H9 (cell line): ENCODE measurements at regions not wholly inside any gene's neighbourhood (a gene's known extent, or its start where the extent isn't known, plus 50 kb on each side); places are given as distances from the start of the nearest gene placed in this dataset.

ENCODE experiments used
- DNase-seq: peaks from one replicate; pipeline ENCODE4 v3.0.0-alpha.2; 2017
- H2AFZ ChIP-seq: one replicate; pipeline ENCODE4 v1.6.1; 2013; ENCODE audit warnings: mild to moderate bottlenecking, low read length, control low read depth, moderate library complexity
- H2AK5ac ChIP-seq: 2 replicates; pipeline ENCODE4 v1.6.1; 2013; ENCODE audit warnings: low read length, control low read depth, mixed read lengths; ENCODE audit not compliant: insufficient read length
- H2BK120ac ChIP-seq: one replicate; pipeline ENCODE4 v1.6.1; 2013; ENCODE audit warnings: low read depth, mild to moderate bottlenecking, low read length, control low read depth, inconsistent platforms; ENCODE audit not compliant: poor library complexity, severe bottlenecking
- H2BK12ac ChIP-seq: 2 replicates; pipeline ENCODE4 v1.6.1; 2013; ENCODE audit warnings: low read length, control low read depth, mixed read lengths, low read depth; ENCODE audit not compliant: insufficient read length
- H2BK15ac ChIP-seq: 2 replicates; pipeline ENCODE4 v1.6.1; 2013; ENCODE audit warnings: low read depth, low read length, control low read depth
- H2BK20ac ChIP-seq: one replicate; pipeline ENCODE4 v1.6.1; 2013; ENCODE audit warnings: low read depth, mild to moderate bottlenecking, low read length, control low read depth, inconsistent platforms; ENCODE audit not compliant: poor library complexity, severe bottlenecking
- H2BK5ac ChIP-seq: 2 replicates; pipeline ENCODE4 v1.6.1; 2013; ENCODE audit warnings: low read length, control low read depth, mixed read lengths; ENCODE audit not compliant: insufficient read length
- H3K14ac ChIP-seq: 2 replicates; pipeline ENCODE4 v1.6.1; 2013; ENCODE audit warnings: low read length, control low read depth; ENCODE audit not compliant: insufficient read depth
- H3K18ac ChIP-seq: 2 replicates; pipeline ENCODE4 v1.6.1; 2013; ENCODE audit warnings: low read depth, mild to moderate bottlenecking, mixed read lengths, low read length, control low read depth; ENCODE audit not compliant: insufficient read length
- H3K23ac ChIP-seq: 2 replicates; pipeline ENCODE4 v1.6.1; 2013; ENCODE audit warnings: low read length, control low read depth, mixed read lengths, low read depth; ENCODE audit not compliant: insufficient read length
- H3K23me2 ChIP-seq: 2 replicates; pipeline ENCODE4 v1.6.1; 2013; ENCODE audit warnings: low read depth, mild to moderate bottlenecking, mixed read lengths, low read length, control low read depth; ENCODE audit not compliant: insufficient read length, poor library complexity, severe bottlenecking
- H3K27ac ChIP-seq: 2 replicates; pipeline ENCODE4 v1.5.1; 2013; ENCODE audit warnings: low read length, control low read depth, mixed read lengths, low read depth; ENCODE audit not compliant: insufficient read length
- H3K27me3 ChIP-seq: 2 replicates; pipeline ENCODE4 v1.6.1; 2013; ENCODE audit warnings: low read length, control low read depth, inconsistent platforms; ENCODE audit not compliant: insufficient read depth
- H3K4ac ChIP-seq: 2 replicates; pipeline ENCODE4 v1.6.1; 2013; ENCODE audit warnings: low read depth, mild to moderate bottlenecking, control low read depth, inconsistent platforms, low read length, moderate library complexity
- H3K4me1 ChIP-seq: 2 replicates; pipeline ENCODE4 v1.6.1; 2013; ENCODE audit warnings: low read length, control low read depth, inconsistent platforms; ENCODE audit not compliant: insufficient read depth
- H3K4me2 ChIP-seq: 2 replicates; pipeline ENCODE4 v1.6.1; 2013; ENCODE audit warnings: low read length, control low read depth, mixed read lengths; ENCODE audit not compliant: insufficient read length, insufficient read depth
- H3K56ac ChIP-seq: 2 replicates; pipeline ENCODE4 v1.6.1; 2013; ENCODE audit warnings: low read depth, mild to moderate bottlenecking, mixed read lengths, low read length, control low read depth; ENCODE audit not compliant: insufficient read length
- H3K79me1 ChIP-seq: 2 replicates; pipeline ENCODE4 v1.6.1; 2013; ENCODE audit warnings: low read depth, mild to moderate bottlenecking, moderate library complexity, low read length, control low read depth, inconsistent platforms; ENCODE audit not compliant: insufficient read depth, poor library complexity, severe bottlenecking
- H3K79me2 ChIP-seq: 2 replicates; pipeline ENCODE4 v1.6.1; 2013; ENCODE audit warnings: low read length, control low read depth, inconsistent platforms; ENCODE audit not compliant: insufficient read depth
- H3K9ac ChIP-seq: 2 replicates; pipeline ENCODE4 v1.6.1; 2013; ENCODE audit warnings: low read length, control low read depth, mixed read lengths; ENCODE audit not compliant: insufficient read length; ENCODE audit errors: extremely low read depth
- H3K9me3 ChIP-seq: one replicate; pipeline ENCODE4 v1.6.1; 2013; ENCODE audit warnings: low read depth, low read length, inconsistent platforms; ENCODE audit not compliant: control insufficient read depth
- H3T11ph ChIP-seq: one replicate; pipeline ENCODE4 v1.6.1; 2013; ENCODE audit warnings: mild to moderate bottlenecking, low read length, control low read depth, inconsistent platforms
- H4K20me1 ChIP-seq: one replicate; pipeline ENCODE4 v1.6.1; 2013; ENCODE audit not compliant: control insufficient read depth, insufficient read length, insufficient read depth
- H4K5ac ChIP-seq: 2 replicates; pipeline ENCODE4 v1.6.1; 2013; ENCODE audit warnings: low read depth, mild to moderate bottlenecking, mixed read lengths, low read length, control low read depth; ENCODE audit not compliant: insufficient read length
- H4K8ac ChIP-seq: replicated peaks from 2 replicates; pipeline ENCODE4 v1.6.1; 2013; ENCODE audit warnings: low read length, control low read depth, mixed read lengths, low read depth; ENCODE audit not compliant: insufficient read length
- H4K91ac ChIP-seq: 2 replicates; pipeline ENCODE4 v1.6.1; 2013; ENCODE audit warnings: low read depth, mild to moderate bottlenecking, moderate library complexity, mixed read lengths, low read length, control low read depth; ENCODE audit not compliant: insufficient read length
- H3K27ac Mint-ChIP-seq, 3 experiments: 2 replicates in 2 of 3; 3 replicates in 1 of 3; pipeline ENCODE4 v1.8.0; 2020 to 2021; ENCODE audit warnings: mixed read lengths in 3 of 3, mild to moderate bottlenecking in 1 of 3, moderate library complexity in 1 of 3
- H3K27me3 Mint-ChIP-seq: 2 replicates; pipeline ENCODE4 v1.8.0; 2021; ENCODE audit warnings: low read depth, mild to moderate bottlenecking, moderate library complexity, mixed read lengths
- H3K36me3 Mint-ChIP-seq, 3 experiments: 2 replicates in 2 of 3; 3 replicates in 1 of 3; pipeline ENCODE4 v1.8.0; 2020 to 2021; ENCODE audit warnings: low read depth in 3 of 3, mixed read lengths in 3 of 3; ENCODE audit not compliant: insufficient read depth in 1 of 3
- H3K4me1 Mint-ChIP-seq, 2 experiments: 2 replicates each; pipeline ENCODE4 v1.8.0; 2020; ENCODE audit warnings: mixed read lengths in 2 of 2
- H3K4me3 Mint-ChIP-seq, 2 experiments: 2 replicates in 1 of 2; 3 replicates in 1 of 2; pipeline ENCODE4 v1.8.0; 2020 to 2021; ENCODE audit warnings: mild to moderate bottlenecking in 2 of 2, mixed read lengths in 2 of 2, moderate library complexity in 1 of 2
- H3K9me3 Mint-ChIP-seq, 2 experiments: 2 replicates in 1 of 2; 3 replicates in 1 of 2; pipeline ENCODE4 v1.8.0; 2020; ENCODE audit warnings: mild to moderate bottlenecking in 2 of 2, mixed read lengths in 2 of 2, moderate library complexity in 1 of 2
- TF ChIP-seq, protein P1 (sequence below): fragments of 200-600 bp; sonication (generic); conservative IDR thresholded peaks from 3 replicates; pipeline ENCODE4 v1.8.0; 2021; ENCODE audit warnings: antibody characterized with exemption, mild to moderate bottlenecking

DNA sequence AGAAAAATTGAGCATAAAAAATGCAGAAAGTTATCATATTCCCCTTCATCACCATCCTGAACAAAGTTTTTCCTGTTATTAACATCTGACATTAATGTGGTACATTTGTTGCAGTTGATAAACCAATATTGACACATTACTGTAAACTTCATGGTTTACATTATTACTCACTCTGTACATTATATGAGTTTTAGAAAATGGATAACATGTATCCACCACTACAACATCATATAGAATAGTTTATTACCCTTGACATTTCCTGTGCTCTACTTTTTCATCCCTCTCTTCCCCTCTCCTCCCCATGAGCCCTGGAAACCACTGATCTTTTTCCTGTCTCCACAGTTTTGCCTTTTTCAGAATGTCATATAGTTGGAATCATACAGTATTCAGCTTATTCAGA is 618.6 kb upstream of the TMEFF2 start:
- H3K79me2 ChIP-seq: no peaks in the 10 kb centered on the region
- Mint-ChIP-seq H3K4me3 (no peak overlapping the region), H3K9me3 (peaks cover 2 to 5% of the 10 kb centered on the region in 2 experiments; a peak in 3 of 5 replicates), H3K27ac (no peak overlapping the region), H3K27me3 (no peaks in the 10 kb centered on the region), H3K36me3 (peaks cover 0 to 10% (median 0%) of the 10 kb centered on the region in 3 experiments; a peak in 3 of 7 replicates), H3K4me1 (peaks cover 10 to 13% of the 10 kb centered on the region in 2 experiments)
- no peak overlapping the region for H3K18ac ChIP-seq
- no peak overlapping the region for H3K9ac ChIP-seq
- no peak overlapping the region for H2AFZ ChIP-seq
- no peak overlapping the region for H3K56ac ChIP-seq
- H4K91ac ChIP-seq: no peak overlapping the region
- no peak overlapping the region for H3T11ph ChIP-seq
- TF ChIP-seq, protein P1, sequence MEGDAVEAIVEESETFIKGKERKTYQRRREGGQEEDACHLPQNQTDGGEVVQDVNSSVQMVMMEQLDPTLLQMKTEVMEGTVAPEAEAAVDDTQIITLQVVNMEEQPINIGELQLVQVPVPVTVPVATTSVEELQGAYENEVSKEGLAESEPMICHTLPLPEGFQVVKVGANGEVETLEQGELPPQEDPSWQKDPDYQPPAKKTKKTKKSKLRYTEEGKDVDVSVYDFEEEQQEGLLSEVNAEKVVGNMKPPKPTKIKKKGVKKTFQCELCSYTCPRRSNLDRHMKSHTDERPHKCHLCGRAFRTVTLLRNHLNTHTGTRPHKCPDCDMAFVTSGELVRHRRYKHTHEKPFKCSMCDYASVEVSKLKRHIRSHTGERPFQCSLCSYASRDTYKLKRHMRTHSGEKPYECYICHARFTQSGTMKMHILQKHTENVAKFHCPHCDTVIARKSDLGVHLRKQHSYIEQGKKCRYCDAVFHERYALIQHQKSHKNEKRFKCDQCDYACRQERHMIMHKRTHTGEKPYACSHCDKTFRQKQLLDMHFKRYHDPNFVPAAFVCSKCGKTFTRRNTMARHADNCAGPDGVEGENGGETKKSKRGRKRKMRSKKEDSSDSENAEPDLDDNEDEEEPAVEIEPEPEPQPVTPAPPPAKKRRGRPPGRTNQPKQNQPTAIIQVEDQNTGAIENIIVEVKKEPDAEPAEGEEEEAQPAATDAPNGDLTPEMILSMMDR: no peak
- H3K23ac ChIP-seq: no peak overlapping the region
- DNase-seq: no peak
- H2AK5ac ChIP-seq: no peak overlapping the region
- no peaks in the 10 kb centered on the region for H3K79me1 ChIP-seq
- H3K23me2 ChIP-seq: no peaks in the 10 kb centered on the region
- no peak overlapping the region for H2BK5ac ChIP-seq
- no peak overlapping the region for H2BK20ac ChIP-seq
- no peaks in the 10 kb centered on the region for H4K20me1 ChIP-seq
- no peaks in the 10 kb centered on the region for H3K27me3 ChIP-seq
- no peak overlapping the region for H4K8ac ChIP-seq
- no peak overlapping the region for H3K4me2 ChIP-seq
- no peak overlapping the region for H2BK15ac ChIP-seq
- no peak overlapping the region for H3K4ac ChIP-seq
- H3K9me3 ChIP-seq: no peaks in the 10 kb centered on the region
- no peak overlapping the region for H3K27ac ChIP-seq
- no peaks in the 10 kb centered on the region for H3K4me1 ChIP-seq
- no peak overlapping the region for H3K14ac ChIP-seq
- no peak overlapping the region for H2BK120ac ChIP-seq
- no peak overlapping the region for H2BK12ac ChIP-seq
- H4K5ac ChIP-seq: no peak overlapping the region
